Superior temporal gyrus (tissue), 1 donor: ENCODE measurements at regions not wholly inside any gene's neighbourhood (a gene's known extent, or its start where the extent isn't known, plus 50 kb on each side); places are given as distances from the start of the nearest gene placed in this dataset.
"Not testable (repeated sequence)": the region's sequence is repeated elsewhere in the genome, so short reads cannot be mapped to it uniquely, and the experiment has no call there.

Source experiments
- DNase-seq: peaks from one replicate; pipeline ENCODE4 v3.0.0-alpha.2; 2016; ENCODE audit errors: extremely low spot score

DNA sequence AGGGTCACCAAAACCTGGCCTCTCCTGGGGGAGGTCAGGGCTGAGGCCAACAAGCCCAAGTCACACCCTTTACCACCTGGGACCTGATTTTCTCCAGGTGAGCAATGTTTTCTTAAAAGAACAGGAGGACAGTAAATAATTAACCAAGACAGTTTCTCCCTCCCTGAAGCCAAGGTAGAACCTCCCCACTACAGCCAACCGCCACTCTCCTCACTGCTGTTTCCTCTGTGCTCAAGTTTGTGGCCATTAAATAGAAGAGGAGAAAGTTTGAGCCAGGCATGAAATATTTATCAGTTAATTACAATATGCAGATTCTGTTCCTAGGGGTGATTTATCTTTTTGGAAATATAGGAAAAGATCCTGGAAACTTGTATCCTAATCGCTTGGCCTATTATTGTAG is 150.6 kb upstream of the ANKRD20A1 start:
- not testable (repeated sequence) for DNase-seq

- not testable (repeated sequence) for DNase-seq
These were observed 147.3 kb upstream of the ANKRD20A1 start for GRCh38 chr9:67711429-67711828.

GRCh38 chr9:67711931-67712330 is 146.8 kb upstream of the ANKRD20A1 start:
- peak; percentile 7 for DNase-seq

DNA sequence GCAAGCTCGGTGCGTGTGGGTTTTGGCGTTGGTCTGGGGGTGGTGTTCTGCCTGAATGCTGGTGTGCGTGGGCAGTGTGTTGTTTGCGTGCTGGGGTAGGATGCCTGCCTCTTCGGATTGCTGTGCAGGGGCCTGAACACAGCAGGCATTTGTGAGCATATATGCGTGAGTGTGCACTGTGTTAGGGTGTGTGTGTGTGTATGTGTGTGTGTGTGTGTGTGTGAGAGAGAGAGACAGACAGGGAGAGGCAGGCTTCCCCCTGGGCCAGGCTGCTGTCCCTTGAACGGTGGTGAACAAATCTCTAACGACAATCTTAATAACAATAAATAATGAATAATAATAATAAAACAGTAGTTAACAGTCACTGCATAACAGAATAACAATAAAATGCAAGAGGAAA is 145.8 kb upstream of the ANKRD20A1 start:
- DNase-seq: not testable (repeated sequence)

DNA sequence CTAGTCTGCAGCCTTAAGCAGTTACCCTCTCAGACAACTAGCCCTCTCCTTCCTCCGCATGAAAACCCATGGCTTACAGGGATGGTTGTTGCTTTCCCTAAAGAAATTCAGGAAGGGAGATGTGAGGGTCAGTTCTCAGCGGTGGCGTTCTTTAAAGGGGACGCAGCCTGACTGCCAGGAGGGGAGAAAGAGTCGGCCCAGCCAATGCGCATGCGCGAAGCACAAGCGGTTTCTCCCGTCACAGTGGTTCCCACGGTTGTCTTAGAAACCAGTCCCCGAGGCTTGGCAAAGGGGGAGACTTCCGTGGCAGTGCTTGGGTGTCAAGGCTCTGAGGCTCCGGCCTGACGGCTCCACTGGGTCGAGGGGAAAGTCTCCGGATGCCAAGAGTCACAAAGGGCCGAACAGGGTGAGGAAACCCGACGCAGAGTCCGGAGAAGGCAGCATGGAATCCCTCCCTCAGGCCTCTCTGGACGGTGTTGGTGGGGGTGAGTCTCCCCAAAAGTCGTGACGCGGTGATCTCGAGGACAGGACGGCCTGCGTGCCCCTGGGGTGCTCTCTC is 140.8 kb upstream of the ANKRD20A1 start:
- not testable (repeated sequence) for DNase-seq

DNA sequence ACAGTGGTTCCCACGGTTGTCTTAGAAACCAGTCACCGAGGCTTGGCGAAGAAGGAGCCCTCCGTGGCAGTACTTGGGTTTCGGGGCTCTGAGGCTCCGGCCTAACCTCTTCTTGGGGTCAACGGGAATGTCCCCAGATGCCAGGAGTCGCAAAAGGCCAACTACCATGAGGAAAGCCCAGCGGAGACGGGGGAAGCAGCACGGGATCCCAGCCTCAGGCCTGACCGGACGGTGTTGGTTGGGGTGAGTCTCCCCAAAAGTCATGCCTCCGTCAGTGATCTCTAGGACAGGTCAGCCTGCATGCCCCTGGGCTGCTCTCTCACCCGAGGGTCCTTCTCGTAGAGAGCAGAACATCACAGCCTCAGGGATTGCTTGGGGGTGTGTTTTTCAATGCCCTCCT is 138.2 kb upstream of the ANKRD20A1 start:
- peak; percentile 0 for DNase-seq

DNA sequence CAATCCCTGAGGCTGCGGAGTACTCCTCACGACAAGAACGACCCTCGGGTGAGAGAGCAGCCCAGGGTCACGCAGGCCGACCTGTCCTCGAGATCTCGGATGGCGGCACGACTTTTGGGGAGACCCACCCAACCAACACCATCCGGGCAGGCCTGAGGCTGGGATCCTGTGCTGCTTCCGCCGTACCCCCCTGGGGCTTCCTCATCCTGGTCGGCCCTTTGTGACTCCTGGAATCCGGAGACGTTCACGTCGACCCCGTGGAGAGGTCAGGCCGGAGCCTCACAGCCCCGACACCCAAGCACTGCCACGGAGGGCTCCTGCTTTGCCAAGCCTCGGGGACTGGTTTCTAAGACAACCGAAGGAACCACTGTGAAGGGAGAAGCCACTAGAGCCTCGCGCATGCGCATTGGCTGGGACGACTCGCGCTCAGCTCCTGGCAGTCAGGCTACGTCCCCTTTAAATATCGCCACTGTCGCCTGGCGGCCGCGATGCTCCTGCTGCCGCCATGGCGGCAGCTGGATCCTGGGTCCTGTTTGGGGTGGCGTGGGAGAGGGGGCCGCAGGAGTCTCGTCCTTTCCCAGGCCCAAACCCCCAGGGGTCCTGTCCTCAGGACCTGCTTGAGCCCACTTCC is 136.2 kb upstream of the ANKRD20A1 start:
- DNase-seq: not testable (repeated sequence)

DNA sequence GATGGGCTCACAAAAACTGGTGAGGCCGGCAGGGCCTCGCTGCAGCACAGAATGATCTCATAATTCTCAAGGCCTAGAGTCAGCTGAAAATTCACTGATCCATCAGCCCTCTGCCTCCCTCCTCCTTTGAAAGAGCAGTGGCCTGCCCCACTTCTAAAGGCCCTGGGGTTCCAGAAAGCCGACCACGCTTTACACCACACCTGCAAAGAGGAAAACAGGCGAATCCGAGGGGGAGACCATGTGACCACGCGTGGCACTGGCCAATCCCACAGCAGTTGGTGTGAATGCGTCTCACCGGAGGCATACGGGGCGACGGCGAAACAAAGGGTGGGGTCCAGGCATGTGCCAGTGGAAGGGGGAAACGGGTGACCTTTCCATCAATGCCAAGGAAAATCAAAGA is 135.5 kb upstream of the ANKRD20A1 start:
- not testable (repeated sequence) for DNase-seq

DNA sequence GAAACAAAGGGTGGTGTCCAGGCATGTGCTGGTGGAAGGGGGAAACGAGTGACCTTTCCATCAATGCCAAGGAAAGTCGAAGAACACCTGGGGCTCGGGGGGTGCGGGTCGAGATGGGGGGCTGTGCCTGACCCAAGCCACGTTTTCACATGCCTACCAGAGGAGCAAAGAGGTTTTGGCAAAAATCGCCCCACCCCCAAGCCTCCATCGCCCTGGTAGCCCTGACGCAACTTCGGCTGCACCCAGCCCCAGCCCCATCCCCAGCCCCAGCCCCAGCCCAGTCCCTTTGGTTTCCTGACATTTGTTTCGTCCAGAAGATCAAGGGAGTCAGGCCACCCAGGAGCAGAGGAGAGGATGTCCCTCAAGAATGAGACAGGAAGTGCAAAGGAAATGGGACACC is 133.8 kb upstream of the ANKRD20A1 start:
- DNase-seq: not testable (repeated sequence)

DNA sequence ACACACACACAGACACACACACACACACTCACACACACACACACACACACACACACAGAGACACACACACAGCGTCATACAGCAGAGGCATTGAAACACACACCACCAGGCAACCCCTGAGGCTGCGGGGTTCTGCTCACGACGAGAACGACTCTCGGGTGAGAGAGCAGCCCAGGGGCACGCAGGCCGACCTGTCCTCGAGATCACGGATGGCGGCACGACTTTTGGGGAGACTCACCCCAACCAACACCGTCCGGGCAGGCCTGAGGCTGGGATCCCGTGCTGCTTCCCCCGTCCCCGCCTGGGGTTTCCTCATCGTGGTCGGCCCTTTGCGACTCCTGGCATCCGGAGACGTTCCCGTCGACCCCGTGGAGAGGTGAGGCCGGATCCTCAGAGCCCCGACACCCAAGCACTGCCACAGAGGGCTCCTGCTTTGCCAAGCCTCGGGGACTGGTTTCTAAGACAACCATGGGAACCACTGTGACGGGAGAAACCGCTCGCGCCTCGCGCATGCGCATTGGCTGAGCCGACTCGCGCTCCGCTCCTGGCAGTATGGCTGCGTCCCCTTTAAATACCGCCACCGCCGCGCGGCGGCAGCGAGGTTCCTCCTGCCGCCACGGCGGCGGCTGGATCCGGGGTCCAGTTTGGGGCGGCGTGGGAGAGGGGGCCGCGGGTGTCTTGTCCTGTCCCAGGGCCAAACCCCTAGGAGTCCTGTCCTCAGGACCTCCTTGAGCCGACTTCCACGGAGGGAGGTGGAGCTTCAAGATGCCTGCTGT is 132.3 kb upstream of the ANKRD20A1 start:
- DNase-seq: not testable (repeated sequence)

GRCh38 chr9:67763133-67763532 is 95.6 kb upstream of the ANKRD20A1 start:
- DNase-seq: not testable (repeated sequence)

DNA sequence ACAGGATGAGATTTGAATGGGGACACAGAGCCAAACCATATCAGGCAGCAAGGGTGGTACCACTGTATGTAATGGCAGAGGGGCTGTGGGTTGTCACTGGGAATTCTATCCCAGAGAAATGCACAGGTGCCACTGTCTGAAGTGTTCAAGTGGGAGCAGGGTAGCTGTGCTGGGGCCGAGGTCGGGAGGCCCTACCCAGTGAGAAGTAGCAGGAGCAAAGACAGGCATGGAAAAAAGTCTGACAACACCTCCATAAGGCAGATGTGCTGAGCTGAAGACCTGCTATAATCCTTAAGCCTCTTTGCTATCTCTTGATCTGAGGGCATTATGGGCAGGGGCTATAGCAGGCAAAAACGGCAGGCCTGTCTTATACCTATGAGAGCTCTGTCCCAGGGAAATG is 86.9 kb upstream of the ANKRD20A1 start:
- not testable (repeated sequence) for DNase-seq

DNA sequence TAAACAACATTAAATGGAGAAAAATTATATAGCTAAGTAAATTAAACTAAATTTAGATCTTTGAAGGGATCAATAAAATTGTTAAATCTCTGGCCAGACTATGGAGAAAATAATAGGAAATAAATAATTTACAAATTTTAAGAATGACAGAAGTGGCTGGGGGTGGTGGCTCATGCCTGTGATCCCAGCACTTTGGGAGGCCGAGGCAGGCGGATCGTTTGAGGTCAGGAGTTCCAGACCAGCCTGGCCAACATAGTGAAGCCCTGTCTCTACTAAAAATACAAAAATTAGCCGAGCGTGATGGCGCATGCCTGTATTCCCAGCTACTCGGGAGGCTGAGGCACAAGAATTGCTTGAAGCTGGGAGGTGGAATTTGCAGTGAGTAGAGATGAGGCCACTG is 58.6 kb upstream of the ANKRD20A1 start:
- DNase-seq: not testable (repeated sequence)
